GM19025 (cell line): ENCODE measurements at regions not wholly inside any gene's neighbourhood (a gene's known extent, or its start where the extent isn't known, plus 50 kb on each side); places are given as distances from the start of the nearest gene placed in this dataset.
"Not testable (repeated sequence)": the region's sequence is repeated elsewhere in the genome, so short reads cannot be mapped to it uniquely, and the experiment has no call there.

Experiments
- ATAC-seq: cut with Tn5 transposase; IDR thresholded peaks from one replicate; pipeline ENCODE4 v1.9.1; 2021; ENCODE audit warnings: mild to moderate bottlenecking, low read depth, moderate library complexity; ENCODE audit not compliant: unreplicated experiment

DNA sequence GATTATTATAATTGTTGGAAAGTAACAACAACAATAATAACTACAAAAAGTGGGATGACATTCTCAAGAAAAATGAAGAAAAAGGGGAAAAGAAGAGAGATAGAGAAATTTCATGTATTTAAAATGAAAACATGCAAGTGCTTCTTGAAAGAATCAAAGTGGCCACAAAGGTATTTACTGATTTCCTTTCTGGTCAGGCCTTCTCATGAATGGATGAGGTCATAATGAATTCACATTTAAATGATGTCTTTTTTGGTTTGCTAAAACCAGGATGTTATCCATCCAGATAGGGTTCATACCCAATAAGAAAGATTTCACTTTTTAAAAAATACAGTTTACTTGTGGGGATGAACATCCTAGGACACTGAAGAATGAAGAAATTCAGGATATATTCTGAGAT lies 446.4 kb upstream of the PTGER4 start:
- no peak for ATAC-seq

DNA sequence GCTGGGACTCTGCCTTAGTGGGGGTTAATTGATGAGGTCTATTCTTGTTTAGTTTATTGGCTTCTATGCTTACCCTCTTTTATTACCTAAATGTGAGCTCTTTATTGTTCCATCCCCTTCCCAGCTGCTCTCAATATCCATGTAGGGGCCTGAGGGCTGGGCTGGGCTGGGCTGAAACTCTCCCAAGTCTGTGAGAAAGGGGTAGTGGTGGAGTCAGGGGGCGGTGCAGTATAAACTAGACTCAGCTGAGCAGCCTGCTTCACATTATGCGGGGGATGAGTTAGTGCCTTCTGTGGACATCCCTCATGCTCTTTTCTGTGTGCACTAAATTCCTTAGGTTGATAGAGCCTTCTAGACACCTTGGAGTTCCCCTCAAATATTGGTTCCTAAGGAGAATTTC lies 451.8 kb upstream of the PTGER4 start:
- ATAC-seq, result no peak

DNA sequence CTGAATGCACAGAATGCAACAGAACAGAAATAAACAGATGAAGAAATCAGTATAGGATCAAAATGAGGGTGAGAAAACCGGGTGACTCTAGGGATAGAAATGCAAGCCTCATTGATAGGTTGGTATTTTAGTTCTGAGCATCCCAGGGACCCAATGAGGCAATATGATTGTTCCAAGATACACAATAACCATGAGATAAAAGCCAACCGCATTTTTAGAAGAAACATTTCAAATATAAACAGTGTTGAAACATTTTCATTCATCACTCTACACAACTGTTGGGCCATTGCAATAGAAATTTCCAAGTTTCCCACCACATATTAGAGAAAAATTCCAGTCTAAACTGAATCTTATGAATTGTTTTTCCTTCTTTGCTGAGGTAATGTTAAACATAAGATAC lies 452.3 kb upstream of the PTGER4 start:
- ATAC-seq, result no peak

DNA sequence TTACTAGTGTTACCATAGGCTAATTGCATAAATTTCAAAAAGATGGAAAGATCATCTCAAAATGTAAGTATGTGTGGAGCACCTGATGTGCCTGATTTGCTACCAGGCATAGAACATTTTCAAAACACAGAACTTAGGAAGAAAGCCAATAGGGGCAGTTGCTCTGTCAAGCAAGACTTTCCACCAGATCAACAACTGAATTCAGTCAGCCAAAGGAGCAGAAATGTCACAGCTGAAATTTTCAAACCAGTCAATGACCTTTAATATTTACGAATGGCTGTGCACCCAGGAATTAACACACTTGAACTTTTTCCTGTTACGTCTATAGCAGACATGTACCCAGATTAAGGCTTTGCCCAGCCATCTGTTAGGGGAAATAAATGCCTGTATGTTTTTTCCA lies 452.8 kb upstream of the PTGER4 start:
- ATAC-seq, result no peak

DNA sequence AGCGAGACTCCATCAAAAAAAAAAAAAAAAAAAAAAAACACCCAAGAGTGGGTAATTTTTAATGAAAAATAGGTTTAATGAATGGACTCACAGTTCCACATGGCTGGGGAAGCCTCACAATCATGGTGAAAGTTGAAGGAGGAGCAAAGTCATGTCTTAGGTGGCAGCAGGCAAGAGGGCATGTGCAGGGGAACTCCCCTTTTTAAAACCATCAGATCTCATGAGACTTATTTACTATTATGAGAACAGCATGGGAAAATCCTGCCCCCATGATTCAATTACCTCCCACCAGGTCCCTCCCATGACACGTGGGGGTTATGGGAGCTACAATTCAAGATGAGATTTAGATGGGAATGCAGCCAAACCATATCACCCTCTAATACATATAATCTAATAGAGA lies 454.6 kb upstream of the PTGER4 start:
- ATAC-seq, result not testable (repeated sequence)

DNA sequence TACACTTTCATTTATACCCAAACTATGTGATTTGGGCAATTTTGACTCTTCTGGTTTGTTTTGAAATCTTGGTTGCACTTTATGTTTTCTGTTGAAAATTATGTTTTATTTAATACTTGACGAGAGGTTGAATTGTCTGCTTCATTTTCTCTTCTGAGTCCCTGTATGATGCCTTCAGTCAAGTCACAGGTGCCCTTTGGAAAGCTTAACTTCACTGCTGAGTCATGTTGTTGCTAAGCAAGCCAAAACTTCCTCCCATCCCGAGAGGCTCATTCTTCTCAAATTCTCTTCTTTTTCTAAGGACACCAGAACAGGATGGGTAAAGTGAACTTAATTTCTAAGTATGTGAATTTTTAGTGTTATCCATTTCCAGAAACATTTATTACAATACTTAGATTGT lies 455.3 kb upstream of the PTGER4 start:
- no peak for ATAC-seq

DNA sequence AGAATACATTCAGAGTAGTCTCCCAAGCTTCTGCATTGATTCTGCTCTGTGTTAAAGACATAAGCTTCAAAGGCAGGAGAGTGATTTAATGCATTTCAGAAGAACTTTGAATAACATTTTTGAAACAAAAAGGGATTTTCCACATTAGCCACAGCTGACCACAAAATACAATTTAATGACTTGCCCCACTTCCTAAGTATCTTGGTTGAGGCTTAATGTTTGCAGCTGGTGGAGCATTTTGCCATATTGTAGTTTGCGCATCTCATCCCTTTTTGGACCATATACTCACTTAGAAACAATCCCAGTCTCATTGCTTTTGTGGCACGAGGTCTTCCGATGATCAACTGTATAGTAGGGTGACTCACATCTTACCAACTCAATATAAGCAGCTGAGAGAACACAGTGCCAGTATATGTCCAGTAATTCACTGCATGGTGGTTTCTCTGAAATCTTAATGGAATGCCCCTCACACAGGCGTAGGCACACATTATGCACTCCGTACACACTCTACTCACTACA lies 455.8 kb upstream of the PTGER4 start:
- ATAC-seq, result peak; percentile 45

DNA sequence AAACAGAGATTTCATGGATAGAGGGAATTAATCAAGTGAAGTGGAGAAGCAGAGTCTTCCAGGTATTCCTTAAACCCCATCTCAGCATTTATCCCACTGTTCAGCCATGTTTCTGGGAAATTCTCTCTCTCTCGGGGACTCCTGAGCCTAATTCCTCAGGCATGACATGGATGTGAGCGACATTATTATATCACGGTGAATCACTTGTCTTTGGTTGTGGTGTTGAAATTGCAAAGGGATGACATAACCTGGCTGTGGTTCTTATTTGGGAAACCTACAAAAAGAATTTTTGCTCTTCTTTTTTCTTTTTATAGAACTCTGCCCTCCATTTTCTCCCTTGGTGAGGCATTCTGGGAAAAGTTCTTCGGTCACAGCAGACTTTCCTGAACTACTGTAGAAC lies 457.9 kb upstream of the PTGER4 start:
- ATAC-seq, result no peak

DNA sequence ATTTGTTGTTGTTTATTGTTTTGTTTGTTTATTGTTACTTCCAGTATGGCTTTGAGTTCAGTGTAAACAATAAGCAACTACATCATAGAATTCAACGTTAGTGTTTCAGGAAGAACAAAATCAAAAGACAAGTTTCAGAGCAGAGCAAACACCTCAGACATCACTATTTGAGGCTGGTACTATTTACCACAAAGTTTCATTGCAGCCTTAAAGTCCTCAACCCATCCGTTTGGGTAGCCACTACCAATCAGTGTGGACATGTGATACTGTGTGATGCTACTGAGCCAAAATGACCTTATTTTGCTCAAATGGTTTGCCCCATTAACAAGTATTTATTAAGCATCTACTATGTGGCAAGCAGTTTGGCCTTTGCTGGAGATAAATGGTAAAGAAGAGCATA lies 458.5 kb upstream of the PTGER4 start:
- no peak for ATAC-seq

DNA sequence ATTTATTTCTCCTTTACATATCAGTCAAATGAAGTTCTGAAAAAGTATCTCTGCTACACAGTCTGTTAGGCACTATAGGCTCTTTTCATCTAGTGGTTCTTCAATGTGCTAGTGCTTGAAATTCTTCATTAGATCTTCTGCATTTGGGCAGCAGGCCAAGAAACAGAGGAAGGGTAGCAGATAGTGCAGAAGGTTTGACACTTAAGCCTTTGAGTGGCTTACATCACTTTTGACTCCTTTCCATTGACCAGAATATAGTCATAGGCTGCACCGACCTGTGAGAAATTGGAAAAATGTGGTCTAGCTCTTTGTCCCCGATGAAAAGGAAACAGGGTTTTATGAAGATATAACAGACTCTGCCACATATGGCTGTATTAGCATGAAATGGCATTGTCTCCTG lies 459.5 kb upstream of the PTGER4 start:
- no peak for ATAC-seq

DNA sequence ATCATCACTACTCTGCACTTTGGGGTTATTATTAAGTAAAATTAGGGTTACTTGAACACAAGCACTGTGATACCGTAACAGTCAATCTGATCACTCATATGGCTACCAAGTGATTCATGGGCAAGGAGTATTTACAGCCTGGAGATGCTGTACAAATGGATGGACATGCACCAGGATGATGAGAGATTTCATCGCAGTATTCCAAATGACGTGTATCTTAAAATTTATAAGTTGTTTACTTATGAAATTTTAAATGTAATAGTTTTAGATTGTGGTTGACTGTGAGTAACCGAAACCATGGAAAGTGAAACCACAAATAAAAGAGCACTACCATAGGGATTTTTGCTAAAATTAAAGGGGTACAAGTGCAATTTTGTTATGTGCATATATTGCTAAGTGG lies 462.2 kb upstream of the PTGER4 start:
- no peak for ATAC-seq

DNA sequence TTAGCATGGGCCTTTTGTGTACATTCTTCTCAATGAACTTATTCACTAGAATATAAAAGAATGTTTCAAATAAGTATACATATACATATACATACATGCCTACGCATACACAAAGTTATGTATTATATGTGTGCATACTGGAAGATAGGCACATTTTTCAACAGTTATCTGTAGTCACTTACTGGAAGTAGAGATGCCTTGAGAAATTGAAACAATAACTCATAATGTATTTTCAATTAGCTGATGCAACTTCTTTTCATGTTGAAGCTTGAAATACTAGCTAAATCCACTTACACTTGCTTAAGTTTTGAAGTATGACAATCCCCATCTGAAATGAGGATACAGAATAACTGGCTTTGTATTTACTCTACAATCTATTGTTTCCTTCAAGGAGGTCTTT lies 469.0 kb upstream of the PTGER4 start:
- no peak for ATAC-seq

DNA sequence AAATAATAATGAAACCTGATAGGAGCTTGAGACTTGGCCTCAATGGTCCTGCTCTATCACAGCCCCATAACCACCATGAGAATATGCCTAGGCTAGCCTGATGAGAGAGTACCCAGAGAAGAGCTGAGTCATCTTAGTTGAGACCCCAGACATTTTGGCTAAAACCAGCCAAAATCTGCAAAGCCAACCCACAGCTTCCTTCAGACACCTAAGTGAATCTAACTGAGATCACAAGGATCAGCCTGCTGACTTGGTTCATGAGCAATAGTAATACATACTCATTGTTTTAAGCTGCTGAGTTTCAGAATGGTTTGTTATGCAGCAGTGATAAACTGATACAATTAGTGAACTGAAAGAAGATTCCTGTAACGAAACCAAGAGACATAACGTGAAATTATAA lies 473.7 kb upstream of the PTGER4 start:
- no peak for ATAC-seq

DNA sequence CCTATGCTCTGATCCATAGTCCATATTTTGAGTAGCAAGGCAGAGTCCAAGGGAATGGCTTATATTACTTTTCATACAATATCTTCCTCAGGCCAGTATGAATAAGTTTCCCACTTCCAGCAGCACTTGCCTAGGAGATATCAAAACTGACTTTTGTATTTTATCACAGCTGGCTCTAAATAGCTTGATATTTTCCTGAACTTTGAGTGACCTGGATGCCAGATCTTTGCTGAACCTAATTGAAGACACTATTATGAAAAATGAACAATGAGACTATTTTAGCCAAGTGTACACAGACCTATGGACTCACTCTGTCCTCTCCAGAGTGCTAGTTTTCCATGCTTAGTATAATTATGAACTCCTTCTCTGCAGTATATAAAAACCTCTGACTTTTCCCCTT lies 475.6 kb upstream of the PTGER4 start:
- ATAC-seq, result no peak

DNA sequence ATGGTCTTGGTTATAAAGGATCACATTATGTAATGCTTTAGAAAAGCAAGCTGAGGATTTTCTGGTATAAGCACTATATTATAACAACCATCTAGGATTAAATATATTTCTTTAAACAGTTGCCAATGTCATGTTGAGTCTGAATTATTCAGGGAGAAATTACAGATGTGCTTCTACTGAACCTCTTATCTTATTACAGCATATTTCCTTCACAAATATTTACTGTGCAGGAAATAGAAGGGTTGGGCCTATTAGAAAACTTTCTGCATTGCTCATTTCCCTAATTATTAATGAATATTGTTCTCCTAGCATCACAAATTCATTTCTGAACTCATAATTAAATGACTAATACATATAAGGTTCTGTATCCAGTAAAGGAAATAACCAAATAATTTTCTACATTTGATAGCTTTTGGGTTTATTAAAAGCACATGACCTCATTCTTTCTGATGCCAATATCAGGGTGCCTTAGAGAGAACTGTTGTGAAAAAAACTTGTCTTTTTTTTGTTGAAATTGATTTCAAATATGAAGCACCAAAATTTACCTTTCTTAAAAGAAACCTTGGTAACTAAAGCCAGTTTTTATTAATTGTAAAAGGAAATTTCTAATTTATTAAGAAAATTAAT lies 476.8 kb upstream of the PTGER4 start:
- no peak for ATAC-seq

DNA sequence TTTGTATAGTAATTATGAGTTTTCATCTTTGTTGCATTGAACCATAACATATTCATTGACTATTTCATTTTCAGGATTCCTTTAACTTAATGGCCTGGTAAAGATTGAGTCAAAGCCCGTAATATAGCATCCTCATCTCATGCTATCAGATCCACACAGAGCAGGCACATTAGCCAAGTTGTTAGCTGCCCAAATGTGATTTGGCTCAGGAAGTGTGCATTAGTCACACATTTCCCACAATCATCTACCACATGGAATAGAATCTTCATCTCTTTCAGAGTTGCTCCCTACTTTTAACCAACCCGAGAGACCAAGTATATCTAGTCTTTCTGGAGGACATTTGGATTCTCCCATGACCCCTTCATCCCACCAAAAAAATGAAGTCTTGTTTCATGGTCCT lies 481.0 kb upstream of the PTGER4 start:
- ATAC-seq, result no peak

DNA sequence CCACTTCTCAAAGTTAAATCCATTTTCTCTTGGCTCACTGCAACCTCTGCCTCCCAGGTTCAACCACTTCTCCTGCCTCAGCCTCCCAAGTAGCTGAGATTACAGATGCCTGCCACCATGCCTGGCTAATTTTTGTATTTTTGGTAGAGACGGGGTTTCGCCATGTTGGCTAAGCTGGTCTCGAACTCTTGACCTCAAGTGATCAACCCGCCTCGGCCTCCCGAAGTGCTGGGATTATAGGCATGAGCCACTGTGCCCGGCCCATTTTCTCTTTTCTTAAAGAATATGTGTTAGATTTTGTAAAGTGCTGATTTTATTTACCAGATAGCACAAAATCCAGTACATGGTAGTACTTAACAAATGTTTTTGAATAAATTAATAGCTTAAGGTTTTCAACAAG lies 484.1 kb upstream of the PTGER4 start:
- not testable (repeated sequence) for ATAC-seq

DNA sequence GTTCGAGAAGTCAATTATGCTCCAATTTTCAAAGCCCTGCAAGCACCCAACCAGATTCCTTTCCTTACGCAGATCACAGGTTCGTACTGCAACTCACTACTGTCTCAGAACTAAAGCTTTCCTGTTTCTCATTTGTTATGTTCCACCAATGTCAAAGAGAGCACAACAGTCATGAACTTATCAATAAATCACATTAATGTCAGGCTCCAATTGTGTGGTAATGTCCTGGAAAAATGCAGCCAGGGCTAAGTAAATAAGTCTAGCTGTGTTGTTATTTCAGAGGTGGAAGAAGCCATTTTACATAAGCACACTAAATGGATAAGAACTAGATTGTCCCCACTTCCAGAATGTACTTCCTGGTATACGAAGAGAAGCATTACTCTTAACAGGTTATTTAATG lies 488.6 kb upstream of the PTGER4 start:
- ATAC-seq, result no peak

DNA sequence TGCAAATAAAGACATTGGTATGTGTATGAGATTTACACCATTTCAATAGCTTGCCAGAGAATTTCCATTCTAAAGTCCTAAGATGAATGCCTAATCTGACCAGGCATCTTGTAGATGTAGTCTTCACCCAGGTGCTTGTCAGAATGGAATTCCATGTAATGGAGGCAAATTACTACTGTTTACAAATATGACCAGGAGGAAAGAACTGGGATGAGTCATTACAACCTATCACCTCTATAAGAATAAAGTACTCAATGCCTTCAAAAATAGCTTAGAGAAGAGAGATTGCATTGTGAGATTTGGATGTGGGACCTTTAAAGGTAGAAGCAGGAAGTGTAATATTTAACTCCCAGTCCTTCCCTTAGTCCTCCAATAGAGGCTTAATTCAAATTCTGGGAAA lies 507.0 kb upstream of the PTGER4 start:
- no peak for ATAC-seq

DNA sequence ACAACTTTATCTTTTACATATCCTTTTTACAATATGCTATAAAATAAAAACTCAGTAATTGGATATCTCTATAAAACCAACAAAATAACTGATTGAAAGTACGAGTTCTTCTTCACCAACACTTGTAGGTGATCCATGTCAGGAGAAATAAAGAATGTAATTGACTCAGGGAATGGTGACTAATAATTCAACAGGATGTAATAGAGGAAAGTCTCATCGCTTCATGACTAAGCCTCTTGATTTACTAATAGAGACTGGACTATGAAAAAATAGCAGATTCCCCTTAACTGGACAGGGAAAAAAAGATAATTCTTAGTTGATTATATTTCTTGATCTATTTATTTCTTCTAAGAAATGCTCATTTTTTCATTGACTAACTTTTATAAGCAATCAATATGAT lies 507.7 kb upstream of the PTGER4 start:
- ATAC-seq, result no peak

DNA sequence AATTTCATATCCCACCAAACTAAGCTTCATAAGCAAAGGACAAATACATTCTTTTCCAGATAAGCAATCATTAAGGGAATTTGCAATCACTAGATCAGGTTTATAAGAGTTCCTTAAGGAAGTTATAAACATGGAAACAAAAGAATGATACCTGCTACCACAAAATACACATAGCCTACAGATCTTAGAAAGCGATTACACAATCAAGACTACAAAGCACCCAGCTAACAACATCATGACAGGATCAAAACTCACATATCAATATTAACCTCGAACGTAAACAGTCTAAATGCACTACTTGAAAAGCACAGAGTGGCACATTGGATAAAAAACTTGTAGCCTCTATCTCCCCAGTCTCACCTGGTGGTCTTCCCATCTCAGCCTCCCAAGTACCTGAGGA lies 512.4 kb upstream of the PTGER4 start:
- ATAC-seq, result no peak

DNA sequence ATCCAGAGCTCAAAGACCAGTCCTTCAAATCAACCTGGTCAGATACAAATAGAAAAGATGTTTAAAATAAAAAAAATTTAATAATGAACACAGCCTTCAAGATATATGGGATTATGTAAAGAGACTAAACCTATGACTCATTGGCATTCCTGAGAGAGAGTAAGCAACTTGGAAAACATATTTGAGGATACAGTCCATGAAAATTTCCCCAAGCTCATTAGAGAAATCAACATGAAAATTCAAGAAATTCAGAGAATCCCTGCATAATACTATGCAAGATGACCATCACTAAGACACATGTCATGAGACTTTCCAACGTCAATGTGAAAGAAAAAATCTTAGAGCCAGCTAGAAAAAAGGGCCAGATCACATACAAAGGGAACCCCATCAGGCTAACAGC lies 512.9 kb upstream of the PTGER4 start:
- no peak for ATAC-seq
